ENCODE measurements at regions not wholly inside any gene's neighbourhood (a gene's known extent, or its start where the extent isn't known, plus 50 kb on each side); places are given as distances from the start of the nearest gene placed in this dataset.

GRCh38 chr21:20631633-20632032 is 366.6 kb upstream of the NCAM2 start:
- Histone ChIP-seq H3K4me3 (no peak overlapping the region), H3K4me1 (replicated peaks in 1 of 2; ENCODE audit: control insufficient read depth in 2 of 2, insufficient read depth in 2 of 2, low read length in 2 of 2) (no peaks in the 10 kb centered on the region), H3K79me2 (ENCODE audit: control insufficient read depth, insufficient read depth, low read length) (no peaks in the 10 kb centered on the region), H3K27ac (ENCODE audit: extremely low read depth, low read depth, low read length) (no peak overlapping the region), H3K4me2 (ENCODE audit: insufficient read depth, low read length) (no peak overlapping the region), H2AFZ (ENCODE audit: low read depth, low read length) (no peak overlapping the region), H4K20me1 (replicated peaks; ENCODE audit: control insufficient read depth, insufficient read depth, low read length) (no peaks in the 10 kb centered on the region), H3K27me3 (ENCODE audit: control insufficient read depth in 2 of 2, insufficient read depth in 2 of 2, low read length in 2 of 2) (no peaks in the 10 kb centered on the region), H3K36me3 (ENCODE audit: control insufficient read depth, insufficient read depth, low read length) (no peaks in the 10 kb centered on the region), H3K9me1 (ENCODE audit: control insufficient read depth, insufficient read depth, low read length) (no peaks in the 10 kb centered on the region), H3K9me3 (replicated peaks; ENCODE audit: control insufficient read depth, insufficient read depth, low read depth, low read length) (no peaks in the 10 kb centered on the region; the same call in 1 of the 2 replicates), H3K9ac (ENCODE audit: insufficient read depth in 1 of 2, low read depth in 2 of 2, low read length in 2 of 2) (no peak overlapping the region)
- TF ChIP-seq ATF7 (IDR thresholded peaks at IDR 0.05) (no peak), ZNF561 (CRISPR knock-in tag; conservative IDR thresholded peaks at IDR 0.05) (no peak), RNF2 (IDR thresholded peaks at IDR 0.05) (no peak), THRAP3 (IDR thresholded peaks at IDR 0.05; ENCODE audit: borderline replicate concordance) (no peak), ZNF609 (CRISPR knock-in tag; IDR thresholded peaks at IDR 0.05; ENCODE audit: borderline replicate concordance) (no peak), FOXJ2 (tag; IDR thresholded peaks at IDR 0.05) (no peak)
- ChIA-PET POLR2A (no interaction called here), CTCF (ENCODE audit: low intra/inter-chr PET ratio) (no interaction called here)
- intact Hi-C loops (cut with micrococcal nuclease): no loop called here
- BruUV-seq (replicated peaks): no TSS peak
- in situ Hi-C loops (cut with MboI): no loop called here
- ATAC-seq: no peak
- 17% methylated on average over 1 of the region's 1 CpG for WGBS (ENCODE audit: insufficient coverage, low coverage, missing lambda C conversion rate)
- DNase-seq (ENCODE audit: extremely low read depth in 1 of 4, low spot score in 3 of 4): no peak
- no peak for FAIRE-seq

Measured in K562 (cell line).